Stimulated activated CD4-positive, alpha-beta T cell treated with anti-CD3 and anti-CD28 coated beads, TNF-alpha, amount 100 ng/mL, for 4 hours (primary cell): ENCODE measurements at regions not wholly inside any gene's neighbourhood (a gene's known extent, or its start where the extent isn't known, plus 50 kb on each side); places are given as distances from the start of the nearest gene placed in this dataset.

ENCODE experiments used
- DNase-seq, 3 experiments: peaks; one replicate each; pipeline ENCODE4 v3.0.0-alpha.2; 2020; ENCODE audit warnings: low read depth in 3 of 3

- no peak for DNase-seq
Observed at GRCh38 chr4:128388352-128388630, 100.7 kb upstream of the PGRMC2 start.

- no peak for DNase-seq
Observed at GRCh38 chr4:128387600-128388351, 100.2 kb upstream of the PGRMC2 start.

GRCh38 chr4:128386761-128387599 lies 99.4 kb upstream of the PGRMC2 start:
- DNase-seq, result no peak

- DNase-seq, result no peak
Observed at GRCh38 chr4:128385683-128386304, 98.2 kb upstream of the PGRMC2 start.

GRCh38 chr4:128384765-128385598 lies 97.4 kb upstream of the PGRMC2 start:
- DNase-seq, result no peak

GRCh38 chr4:128384091-128384520 lies 96.5 kb upstream of the PGRMC2 start:
- no peak for DNase-seq

- DNase-seq, result no peak
Observed at GRCh38 chr4:128381748-128382559, 94.3 kb upstream of the PGRMC2 start.

GRCh38 chr4:128380306-128380705 lies 92.7 kb upstream of the PGRMC2 start:
- no peak for DNase-seq

- no peak for DNase-seq
Observed at GRCh38 chr4:128379860-128380259, 92.2 kb upstream of the PGRMC2 start.

GRCh38 chr4:128378668-128379067 lies 91.1 kb upstream of the PGRMC2 start:
- no peak for DNase-seq

- no peak for DNase-seq
Observed at GRCh38 chr4:128376958-128377357, 89.3 kb upstream of the PGRMC2 start.

GRCh38 chr4:128376303-128376702 lies 88.7 kb upstream of the PGRMC2 start:
- no peak for DNase-seq

- DNase-seq, result no peak
Observed at GRCh38 chr4:128373628-128374027, 86.0 kb upstream of the PGRMC2 start.

- no peak for DNase-seq
Observed at GRCh38 chr4:128371876-128372275, 84.3 kb upstream of the PGRMC2 start.

GRCh38 chr4:128371001-128371777 lies 83.6 kb upstream of the PGRMC2 start:
- DNase-seq, result no peak

- DNase-seq, result no peak
Observed at GRCh38 chr4:128366212-128366611, 78.6 kb upstream of the PGRMC2 start.

GRCh38 chr4:128364565-128364964 lies 77.0 kb upstream of the PGRMC2 start:
- DNase-seq, result no peak

- no peak for DNase-seq
Observed at GRCh38 chr4:128363966-128364365, 76.4 kb upstream of the PGRMC2 start.

GRCh38 chr4:128362760-128363159 lies 75.1 kb upstream of the PGRMC2 start:
- no peak for DNase-seq

- DNase-seq, result no peak
Observed at GRCh38 chr4:128359422-128359821, 71.8 kb upstream of the PGRMC2 start.
